ENCODE measurements at regions not wholly inside any gene's neighbourhood (a gene's known extent, or its start where the extent isn't known, plus 50 kb on each side); places are given as distances from the start of the nearest gene placed in this dataset.

- Mint-ChIP-seq H3K4me1 (no peaks in the 10 kb centered on the region), H3K9me3 (peaks cover 6% of the 10 kb centered on the region), H3K27me3 (no peaks in the 10 kb centered on the region), H3K27ac (ENCODE audit: low read depth) (no peak overlapping the region), H3K4me3 (no peak overlapping the region), H3K36me3 (ENCODE audit: insufficient read depth) (no peaks in the 10 kb centered on the region)
- DNase-seq (ENCODE audit: low spot score in 2 of 2) (no peak), ATAC-seq (replicated peaks; ENCODE audit: extremely low read depth, poor library complexity, severe bottlenecking) (no peak)
Measured at GRCh38 chr1:101667761-101668160, 329.0 kb downstream of the OLFM3 start.

GRCh38 chr1:101683136-101683535 is 313.6 kb downstream of the OLFM3 start:
- DNase-seq (ENCODE audit: low spot score in 2 of 2) = no peak
- Mint-ChIP-seq H3K4me1 (no peaks in the 10 kb centered on the region), H3K4me3 (no peak overlapping the region), H3K36me3 (ENCODE audit: insufficient read depth) (no peaks in the 10 kb centered on the region), H3K9me3 (no peaks in the 10 kb centered on the region), H3K27ac (ENCODE audit: low read depth) (no peak overlapping the region), H3K27me3 (no peaks in the 10 kb centered on the region)
- no peak for ATAC-seq (replicated peaks; ENCODE audit: extremely low read depth, poor library complexity, severe bottlenecking)

- Mint-ChIP-seq H3K4me1 (no peaks in the 10 kb centered on the region), H3K36me3 (ENCODE audit: insufficient read depth) (no peaks in the 10 kb centered on the region), H3K9me3 (no peaks in the 10 kb centered on the region), H3K4me3 (no peak overlapping the region), H3K27ac (ENCODE audit: low read depth) (no peak overlapping the region), H3K27me3 (no peaks in the 10 kb centered on the region)
- DNase-seq (ENCODE audit: low spot score in 2 of 2) (no peak), ATAC-seq (replicated peaks; ENCODE audit: extremely low read depth, poor library complexity, severe bottlenecking) (no peak)
Measured at GRCh38 chr1:101683561-101683960, 313.2 kb downstream of the OLFM3 start.

- Mint-ChIP-seq H3K36me3 (ENCODE audit: insufficient read depth) (no peaks in the 10 kb centered on the region), H3K4me3 (no peak overlapping the region), H3K27me3 (peaks cover 18% of the 10 kb centered on the region), H3K9me3 (no peaks in the 10 kb centered on the region), H3K27ac (ENCODE audit: low read depth) (no peak overlapping the region), H3K4me1 (no peaks in the 10 kb centered on the region)
- DNase-seq (ENCODE audit: low spot score in 2 of 2) (no peak), ATAC-seq (replicated peaks; ENCODE audit: extremely low read depth, poor library complexity, severe bottlenecking) (no peak)
Measured at GRCh38 chr1:101697072-101697471, 299.7 kb downstream of the OLFM3 start.

GRCh38 chr1:101698681-101699080 is 298.0 kb downstream of the OLFM3 start:
- H3K27me3 Mint-ChIP-seq = peaks cover 22% of the 10 kb centered on the region
- ATAC-seq (replicated peaks; ENCODE audit: extremely low read depth, poor library complexity, severe bottlenecking) (no peak), DNase-seq (ENCODE audit: low spot score in 2 of 2) (no peak)
- no peak overlapping the region for H3K4me3 Mint-ChIP-seq
- no peaks in the 10 kb centered on the region for H3K36me3 Mint-ChIP-seq (ENCODE audit: insufficient read depth)
- no peak overlapping the region for H3K27ac Mint-ChIP-seq (ENCODE audit: low read depth)
- no peaks in the 10 kb centered on the region for H3K9me3 Mint-ChIP-seq
- H3K4me1 Mint-ChIP-seq = no peaks in the 10 kb centered on the region

- Mint-ChIP-seq H3K36me3 (ENCODE audit: insufficient read depth) (no peaks in the 10 kb centered on the region), H3K27ac (ENCODE audit: low read depth) (no peak overlapping the region), H3K4me3 (no peak overlapping the region), H3K4me1 (no peaks in the 10 kb centered on the region), H3K27me3 (peaks cover 13% of the 10 kb centered on the region), H3K9me3 (no peaks in the 10 kb centered on the region)
- no peak for DNase-seq (ENCODE audit: low spot score in 2 of 2)
- ATAC-seq (replicated peaks; ENCODE audit: extremely low read depth, poor library complexity, severe bottlenecking) = no peak
Measured at GRCh38 chr1:101704895-101705294, 291.8 kb downstream of the OLFM3 start.

GRCh38 chr1:101706366-101706765 is 290.4 kb downstream of the OLFM3 start:
- no peak for ATAC-seq (replicated peaks; ENCODE audit: extremely low read depth, poor library complexity, severe bottlenecking)
- H3K27ac Mint-ChIP-seq (ENCODE audit: low read depth) = no peak overlapping the region
- H3K36me3 Mint-ChIP-seq (ENCODE audit: insufficient read depth) = no peaks in the 10 kb centered on the region

GRCh38 chr1:101709721-101710120 is 287.0 kb downstream of the OLFM3 start:
- no peaks in the 10 kb centered on the region for H3K9me3 Mint-ChIP-seq
- ATAC-seq (replicated peaks; ENCODE audit: extremely low read depth, poor library complexity, severe bottlenecking) = no peak
- H3K27ac Mint-ChIP-seq (ENCODE audit: low read depth) = no peak overlapping the region
- H3K36me3 Mint-ChIP-seq (ENCODE audit: insufficient read depth) = peaks cover 2% of the 10 kb centered on the region
- H3K4me1 Mint-ChIP-seq = no peaks in the 10 kb centered on the region
- no peak overlapping the region for H3K4me3 Mint-ChIP-seq
- peaks cover 9% of the 10 kb centered on the region for H3K27me3 Mint-ChIP-seq
- no peak for DNase-seq (ENCODE audit: low spot score in 2 of 2)

More at GRCh38 chr1:101706366-101706765, 290.4 kb downstream of the OLFM3 start:
- H3K4me1 Mint-ChIP-seq = no peaks in the 10 kb centered on the region
- DNase-seq (ENCODE audit: low spot score in 2 of 2) = no peak
- no peak overlapping the region for H3K4me3 Mint-ChIP-seq
- peaks cover 9% of the 10 kb centered on the region for H3K27me3 Mint-ChIP-seq
- no peaks in the 10 kb centered on the region for H3K9me3 Mint-ChIP-seq

GRCh38 chr1:101713760-101714159 is 283.0 kb downstream of the OLFM3 start:
- no peak for ATAC-seq (replicated peaks; ENCODE audit: extremely low read depth, poor library complexity, severe bottlenecking)
- H3K9me3 Mint-ChIP-seq = no peaks in the 10 kb centered on the region
- H3K4me1 Mint-ChIP-seq = no peaks in the 10 kb centered on the region
- no peak overlapping the region for H3K4me3 Mint-ChIP-seq
- H3K36me3 Mint-ChIP-seq (ENCODE audit: insufficient read depth) = peaks cover 2% of the 10 kb centered on the region
- peaks cover 9% of the 10 kb centered on the region for H3K27me3 Mint-ChIP-seq
- no peak overlapping the region for H3K27ac Mint-ChIP-seq (ENCODE audit: low read depth)
- DNase-seq (ENCODE audit: low spot score in 2 of 2) = no peak

- no peaks in the 10 kb centered on the region for H3K27me3 Mint-ChIP-seq
- H3K4me1 Mint-ChIP-seq = no peaks in the 10 kb centered on the region
- H3K4me3 Mint-ChIP-seq = no peak overlapping the region
- peaks cover 6% of the 10 kb centered on the region for H3K9me3 Mint-ChIP-seq
- peaks cover under 1% of the 10 kb centered on the region for H3K36me3 Mint-ChIP-seq (ENCODE audit: insufficient read depth)
- no peak overlapping the region for H3K27ac Mint-ChIP-seq (ENCODE audit: low read depth)
- ATAC-seq (replicated peaks; ENCODE audit: extremely low read depth, poor library complexity, severe bottlenecking) (no peak), DNase-seq (ENCODE audit: low spot score in 2 of 2) (no peak)
Measured at GRCh38 chr1:101723415-101723814, 273.3 kb downstream of the OLFM3 start.

GRCh38 chr1:101728029-101728428 is 268.7 kb downstream of the OLFM3 start:
- Mint-ChIP-seq H3K4me3 (no peak overlapping the region), H3K36me3 (ENCODE audit: insufficient read depth) (peaks cover 2% of the 10 kb centered on the region), H3K27me3 (no peaks in the 10 kb centered on the region), H3K27ac (ENCODE audit: low read depth) (no peak overlapping the region), H3K9me3 (no peaks in the 10 kb centered on the region), H3K4me1 (no peaks in the 10 kb centered on the region)
- DNase-seq (ENCODE audit: low spot score in 2 of 2) = no peak
- ATAC-seq (replicated peaks; ENCODE audit: extremely low read depth, poor library complexity, severe bottlenecking) = no peak

- Mint-ChIP-seq H3K27me3 (no peaks in the 10 kb centered on the region), H3K27ac (ENCODE audit: low read depth) (no peak overlapping the region), H3K36me3 (ENCODE audit: insufficient read depth) (peaks cover 2% of the 10 kb centered on the region), H3K4me1 (no peaks in the 10 kb centered on the region), H3K9me3 (no peaks in the 10 kb centered on the region), H3K4me3 (no peak overlapping the region)
- no peak for DNase-seq (ENCODE audit: low spot score in 2 of 2)
- ATAC-seq (replicated peaks; ENCODE audit: extremely low read depth, poor library complexity, severe bottlenecking) = no peak
Measured at GRCh38 chr1:101730559-101730958, 266.2 kb downstream of the OLFM3 start.

- no peak overlapping the region for H3K4me3 Mint-ChIP-seq
- ATAC-seq (replicated peaks; ENCODE audit: extremely low read depth, poor library complexity, severe bottlenecking) (no peak), DNase-seq (ENCODE audit: low spot score in 2 of 2) (no peak)
- no peaks in the 10 kb centered on the region for H3K27me3 Mint-ChIP-seq
- H3K9me3 Mint-ChIP-seq = no peaks in the 10 kb centered on the region
- no peaks in the 10 kb centered on the region for H3K4me1 Mint-ChIP-seq
- no peak overlapping the region for H3K27ac Mint-ChIP-seq (ENCODE audit: low read depth)
- peaks cover 2% of the 10 kb centered on the region for H3K36me3 Mint-ChIP-seq (ENCODE audit: insufficient read depth)
Measured at GRCh38 chr1:101732261-101732660, 264.5 kb downstream of the OLFM3 start.

GRCh38 chr1:101733340-101733739 is 263.4 kb downstream of the OLFM3 start:
- H3K9me3 Mint-ChIP-seq = no peaks in the 10 kb centered on the region
- no peak for DNase-seq (ENCODE audit: low spot score in 2 of 2)
- no peak for ATAC-seq (replicated peaks; ENCODE audit: extremely low read depth, poor library complexity, severe bottlenecking)
- H3K27me3 Mint-ChIP-seq = no peaks in the 10 kb centered on the region
- no peak overlapping the region for H3K4me3 Mint-ChIP-seq
- no peaks in the 10 kb centered on the region for H3K4me1 Mint-ChIP-seq
- H3K27ac Mint-ChIP-seq (ENCODE audit: low read depth) = no peak overlapping the region
- H3K36me3 Mint-ChIP-seq (ENCODE audit: insufficient read depth) = peaks cover 2% of the 10 kb centered on the region
